Astrocyte (in vitro differentiated cells and primary cell): ENCODE measurements at regions not wholly inside any gene's neighbourhood (a gene's known extent, or its start where the extent isn't known, plus 50 kb on each side); places are given as distances from the start of the nearest gene placed in this dataset.

Source experiments
- DNase-seq: peaks from one replicate; pipeline ENCODE4 v3.0.0-alpha.2; 2010; ENCODE audit warnings: low read depth
- FAIRE-seq: peaks from 2 replicates; lab custom pipeline; 2011; peaks lifted over from hg19 to GRCh38; lab: Jason Lieb, UNC
- H2AFZ ChIP-seq: 2 replicates; pipeline ENCODE4 v1.6.0; 2012; ENCODE audit warnings: low read depth, low read length, inconsistent platforms
- H3K27ac ChIP-seq: 2 replicates; pipeline ENCODE4 v1.5.1; 2011; ENCODE audit warnings: low read depth, low read length, inconsistent platforms
- H3K27me3 ChIP-seq: 2 replicates; pipeline ENCODE4 v1.6.0; 2011; ENCODE audit warnings: low read length, inconsistent platforms; ENCODE audit not compliant: insufficient read depth
- H3K36me3 ChIP-seq: 2 replicates; pipeline ENCODE4 v1.5.1; 2011; ENCODE audit warnings: low read length, inconsistent platforms; ENCODE audit not compliant: insufficient read depth
- H3K4me1 ChIP-seq: 2 replicates; pipeline ENCODE4 v1.5.1; 2011; ENCODE audit warnings: low read length, inconsistent platforms; ENCODE audit not compliant: insufficient read depth
- H3K4me2 ChIP-seq: 2 replicates; pipeline ENCODE4 v1.6.0; 2012; ENCODE audit warnings: low read length, inconsistent platforms
- H3K4me3 ChIP-seq: 2 replicates; pipeline ENCODE4 v1.5.1; 2011; ENCODE audit warnings: low read depth, mild to moderate bottlenecking, low read length, inconsistent platforms; ENCODE audit not compliant: insufficient read depth
- H3K79me2 ChIP-seq: 2 replicates; pipeline ENCODE4 v1.6.0; 2012; ENCODE audit warnings: mild to moderate bottlenecking, low read length, inconsistent platforms; ENCODE audit not compliant: insufficient read depth
- H3K9ac ChIP-seq: 2 replicates; pipeline ENCODE4 v1.6.0; 2012; ENCODE audit warnings: mild to moderate bottlenecking, low read length, inconsistent platforms
- H3K9me3 ChIP-seq: 2 replicates; pipeline ENCODE4 v1.5.1; 2012; ENCODE audit warnings: low read depth, mild to moderate bottlenecking, low read length, inconsistent platforms; ENCODE audit not compliant: insufficient read depth
- H4K20me1 ChIP-seq: 2 replicates; pipeline ENCODE4 v1.6.0; 2012; ENCODE audit warnings: low read length, inconsistent platforms; ENCODE audit not compliant: insufficient read depth
- H3K27ac Mint-ChIP-seq: one replicate; pipeline ENCODE4 v1.8.0; 2021; ENCODE audit warnings: mild to moderate bottlenecking, mixed read lengths; ENCODE audit not compliant: unreplicated experiment
- H3K27me3 Mint-ChIP-seq: one replicate; pipeline ENCODE4 v1.8.0; 2021; ENCODE audit warnings: low read depth, mixed read lengths; ENCODE audit not compliant: unreplicated experiment
- H3K36me3 Mint-ChIP-seq: one replicate; pipeline ENCODE4 v1.8.0; 2021; ENCODE audit warnings: low read depth, mixed read lengths; ENCODE audit not compliant: unreplicated experiment
- H3K4me1 Mint-ChIP-seq: one replicate; pipeline ENCODE4 v1.8.0; 2021; ENCODE audit warnings: low read depth, mixed read lengths; ENCODE audit not compliant: unreplicated experiment
- H3K4me3 Mint-ChIP-seq: one replicate; pipeline ENCODE4 v1.8.0; 2021; ENCODE audit warnings: mild to moderate bottlenecking, moderate library complexity, mixed read lengths; ENCODE audit not compliant: unreplicated experiment
- H3K9me3 Mint-ChIP-seq: one replicate; pipeline ENCODE4 v1.8.0; 2021; ENCODE audit warnings: mild to moderate bottlenecking, mixed read lengths; ENCODE audit not compliant: unreplicated experiment
- EZH2 ChIP-seq: IDR thresholded peaks from 2 replicates; pipeline ENCODE4 v1.6.1; 2012; ENCODE audit warnings: mild to moderate bottlenecking, low read length, inconsistent platforms; ENCODE audit not compliant: insufficient read depth
- TF ChIP-seq, protein P1 (sequence below): IDR thresholded peaks from 2 replicates; pipeline ENCODE4 v1.5.1; 2011; ENCODE audit warnings: low read depth, mild to moderate bottlenecking, inconsistent platforms, low read length, moderate library complexity; ENCODE audit not compliant: insufficient read depth

DNA sequence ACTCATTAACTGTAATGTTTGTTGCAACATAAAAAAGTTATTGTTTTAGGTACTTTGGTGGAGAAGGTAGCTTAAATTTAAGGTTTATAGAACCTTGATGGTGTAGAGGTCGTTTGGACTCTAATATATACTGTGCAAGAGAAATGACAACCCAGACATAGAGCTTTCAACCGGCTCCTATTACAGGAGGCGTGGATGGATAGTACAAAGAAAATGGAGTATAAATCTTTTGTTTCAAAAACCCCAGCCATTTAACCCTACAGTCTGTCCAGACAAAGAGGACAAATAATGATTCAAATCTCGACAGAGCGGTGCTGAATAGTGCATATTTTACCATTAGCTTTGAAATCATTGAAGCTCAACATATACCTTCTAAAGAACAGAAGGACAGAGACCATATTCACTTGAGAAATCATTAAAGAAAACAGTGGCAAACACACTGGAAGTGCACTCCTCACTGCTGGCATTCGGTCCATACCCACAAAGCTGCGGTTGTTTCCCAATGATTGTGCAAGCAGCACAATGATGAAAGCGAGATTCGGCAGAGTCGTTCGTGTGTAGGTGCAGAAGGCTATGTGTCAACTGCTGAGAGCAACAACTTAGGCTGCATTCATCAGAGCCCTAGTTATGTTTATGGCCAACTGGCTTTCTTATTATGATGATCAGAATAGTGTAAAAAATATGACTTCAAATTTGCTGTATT lies 688.6 kb downstream of the NOVA1 start:
- H3K4me2 ChIP-seq, result no peak overlapping the region
- H2AFZ ChIP-seq, result no peak overlapping the region
- FAIRE-seq (no peak), DNase-seq (no peak)
- no peaks in the 10 kb centered on the region for H4K20me1 ChIP-seq
- no peak overlapping the region for H3K9ac ChIP-seq
- no peaks in the 10 kb centered on the region for H3K27me3 ChIP-seq
- H3K4me3 Mint-ChIP-seq, result no peak overlapping the region
- no peaks in the 10 kb centered on the region for H3K9me3 ChIP-seq
- no peaks in the 10 kb centered on the region for H3K36me3 ChIP-seq
- peaks cover 4% of the 10 kb centered on the region for H3K27me3 Mint-ChIP-seq
- no peaks in the 10 kb centered on the region for H3K36me3 Mint-ChIP-seq
- no peak overlapping the region for H3K27ac Mint-ChIP-seq
- no peak overlapping the region for H3K27ac ChIP-seq
- no peaks in the 10 kb centered on the region for H3K4me1 ChIP-seq
- no peaks in the 10 kb centered on the region for H3K79me2 ChIP-seq
- H3K9me3 Mint-ChIP-seq, result no peaks in the 10 kb centered on the region
- TF ChIP-seq, protein P1, sequence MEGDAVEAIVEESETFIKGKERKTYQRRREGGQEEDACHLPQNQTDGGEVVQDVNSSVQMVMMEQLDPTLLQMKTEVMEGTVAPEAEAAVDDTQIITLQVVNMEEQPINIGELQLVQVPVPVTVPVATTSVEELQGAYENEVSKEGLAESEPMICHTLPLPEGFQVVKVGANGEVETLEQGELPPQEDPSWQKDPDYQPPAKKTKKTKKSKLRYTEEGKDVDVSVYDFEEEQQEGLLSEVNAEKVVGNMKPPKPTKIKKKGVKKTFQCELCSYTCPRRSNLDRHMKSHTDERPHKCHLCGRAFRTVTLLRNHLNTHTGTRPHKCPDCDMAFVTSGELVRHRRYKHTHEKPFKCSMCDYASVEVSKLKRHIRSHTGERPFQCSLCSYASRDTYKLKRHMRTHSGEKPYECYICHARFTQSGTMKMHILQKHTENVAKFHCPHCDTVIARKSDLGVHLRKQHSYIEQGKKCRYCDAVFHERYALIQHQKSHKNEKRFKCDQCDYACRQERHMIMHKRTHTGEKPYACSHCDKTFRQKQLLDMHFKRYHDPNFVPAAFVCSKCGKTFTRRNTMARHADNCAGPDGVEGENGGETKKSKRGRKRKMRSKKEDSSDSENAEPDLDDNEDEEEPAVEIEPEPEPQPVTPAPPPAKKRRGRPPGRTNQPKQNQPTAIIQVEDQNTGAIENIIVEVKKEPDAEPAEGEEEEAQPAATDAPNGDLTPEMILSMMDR, result no peak
- no peak for TF ChIP-seq EZH2
- no peaks in the 10 kb centered on the region for H3K4me1 Mint-ChIP-seq
- no peak overlapping the region for H3K4me3 ChIP-seq

DNA sequence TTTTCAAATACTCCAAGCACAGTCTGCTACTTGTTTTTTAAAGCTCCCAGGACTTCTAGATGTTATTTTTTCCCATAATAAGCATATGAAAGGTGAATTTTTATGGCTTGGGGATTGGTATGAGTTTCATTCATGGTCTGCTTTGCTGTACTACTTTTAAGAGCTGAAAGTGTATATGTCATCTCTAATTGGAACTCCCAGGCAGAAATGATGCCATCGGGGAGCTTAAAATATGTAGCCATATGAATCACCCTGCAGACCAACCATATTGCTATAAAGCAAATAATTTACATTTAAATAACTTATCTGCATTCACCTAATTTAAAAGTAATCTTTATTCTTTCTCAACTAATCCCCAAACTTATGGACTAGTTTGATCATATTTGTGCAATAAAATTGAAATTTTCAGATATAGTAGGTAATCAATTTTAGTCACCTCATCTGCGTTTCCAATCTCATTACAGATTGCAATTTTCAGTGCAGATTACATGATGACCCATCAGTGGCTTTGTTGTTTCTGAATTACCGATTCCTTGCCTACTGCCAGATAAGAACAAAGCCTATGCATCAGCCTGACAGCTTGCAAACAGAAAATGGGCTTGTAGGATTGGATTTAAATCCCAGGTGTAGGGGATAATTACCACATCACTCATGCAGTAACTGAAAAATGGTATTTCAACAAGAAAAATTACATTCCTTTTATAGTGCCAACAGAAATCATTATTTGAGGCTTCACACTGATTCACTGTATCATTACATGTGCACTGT lies 689.4 kb downstream of the NOVA1 start:
- Histone ChIP-seq H3K9ac (no peak overlapping the region), H4K20me1 (no peaks in the 10 kb centered on the region), H3K4me1 (no peaks in the 10 kb centered on the region), H3K4me2 (no peak overlapping the region), H3K9me3 (no peaks in the 10 kb centered on the region), H3K36me3 (no peaks in the 10 kb centered on the region), H2AFZ (no peak overlapping the region), H3K27ac (no peak overlapping the region), H3K79me2 (no peaks in the 10 kb centered on the region), H3K4me3 (no peak overlapping the region), H3K27me3 (no peaks in the 10 kb centered on the region)
- TF ChIP-seq EZH2, result no peak
- Mint-ChIP-seq H3K4me3 (no peak overlapping the region), H3K36me3 (no peaks in the 10 kb centered on the region), H3K27me3 (peaks cover 4% of the 10 kb centered on the region), H3K4me1 (no peaks in the 10 kb centered on the region), H3K9me3 (no peaks in the 10 kb centered on the region), H3K27ac (no peak overlapping the region)
- FAIRE-seq, result no peak
- DNase-seq, result no peak

DNA sequence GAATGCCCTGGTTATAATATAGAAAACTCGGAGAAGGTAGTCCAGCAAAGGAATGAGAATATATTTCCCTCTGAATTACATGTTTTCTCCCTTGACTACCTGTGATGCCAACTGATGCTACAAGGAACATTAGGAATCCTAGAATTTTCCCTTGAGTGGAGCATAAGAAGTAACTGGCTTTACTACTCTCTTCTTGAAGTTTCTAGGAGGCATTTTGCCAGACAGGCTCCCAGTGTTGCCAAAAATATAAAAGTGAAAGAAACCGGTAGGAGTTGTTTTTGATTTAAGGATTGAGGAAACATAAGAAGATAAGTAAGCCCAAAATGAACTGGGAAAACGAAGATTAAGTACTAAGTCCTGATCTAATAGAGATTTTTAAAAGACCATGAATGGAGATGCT lies 693.4 kb downstream of the NOVA1 start:
- H3K4me3 Mint-ChIP-seq, result no peak overlapping the region

More for the DNA sequence above, 693.4 kb downstream of the NOVA1 start:
- Histone ChIP-seq H3K27ac (no peak overlapping the region), H3K4me2 (no peak overlapping the region), H3K9me3 (no peaks in the 10 kb centered on the region), H3K36me3 (no peaks in the 10 kb centered on the region), H4K20me1 (no peaks in the 10 kb centered on the region), H3K4me3 (no peak overlapping the region), H3K79me2 (no peaks in the 10 kb centered on the region), H3K4me1 (no peaks in the 10 kb centered on the region), H3K27me3 (no peaks in the 10 kb centered on the region), H3K9ac (no peak overlapping the region), H2AFZ (no peak overlapping the region)
- no peak for FAIRE-seq
- no peak for DNase-seq
- H3K36me3 Mint-ChIP-seq, result no peaks in the 10 kb centered on the region
- H3K27me3 Mint-ChIP-seq, result no peaks in the 10 kb centered on the region
- no peaks in the 10 kb centered on the region for H3K4me1 Mint-ChIP-seq
- TF ChIP-seq, protein P1, result no peak
- no peak for TF ChIP-seq EZH2
- H3K27ac Mint-ChIP-seq, result no peak overlapping the region
- H3K9me3 Mint-ChIP-seq, result no peaks in the 10 kb centered on the region
